Right renal pelvis (tissue), 4 donors: ENCODE measurements at regions not wholly inside any gene's neighbourhood (a gene's known extent, or its start where the extent isn't known, plus 50 kb on each side); places are given as distances from the start of the nearest gene placed in this dataset.
A peak's percentile ranks its signal among the peaks of the same experiment; 100 is the strongest.
"Not testable (repeated sequence)": the region's sequence is repeated elsewhere in the genome, so short reads cannot be mapped to it uniquely, and the experiment has no call there.

Experiments
- DNase-seq, 4 donors: peaks; one replicate each; pipeline ENCODE4 v3.0.0-alpha.2; 2013; ENCODE audit warnings: low read depth in 4 of 4, low spot score in 3 of 4, missing footprints in 1 of 4

- not testable (repeated sequence) for DNase-seq
Observed at GRCh38 chr16:60078819-60079218, 1344.7 kb upstream of the GOT2 start.

DNA sequence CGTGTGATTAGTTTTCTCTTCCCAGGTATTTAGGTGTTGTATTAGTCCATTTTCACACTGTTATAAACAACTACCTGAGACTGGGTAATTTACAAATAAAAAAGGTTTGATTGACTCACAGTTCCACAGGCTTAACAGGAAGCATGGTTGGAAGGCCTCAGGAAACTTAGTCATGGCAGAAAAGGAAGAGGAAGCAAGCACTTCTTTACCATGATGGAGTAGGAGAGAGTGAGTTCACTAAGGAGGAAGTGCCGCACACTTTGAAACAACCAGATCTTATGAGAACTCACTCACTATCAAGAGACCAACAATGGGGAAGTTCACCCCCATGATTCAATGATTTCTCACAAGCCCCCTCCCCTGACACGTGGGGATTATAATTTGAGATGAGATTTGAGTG lies 1343.7 kb upstream of the GOT2 start:
- DNase-seq: no peak

GRCh38 chr16:60074378-60074777 lies 1340.3 kb upstream of the GOT2 start:
- no peak for DNase-seq

- no peak for DNase-seq
Observed at GRCh38 chr16:60073376-60073775, 1339.3 kb upstream of the GOT2 start.

DNA sequence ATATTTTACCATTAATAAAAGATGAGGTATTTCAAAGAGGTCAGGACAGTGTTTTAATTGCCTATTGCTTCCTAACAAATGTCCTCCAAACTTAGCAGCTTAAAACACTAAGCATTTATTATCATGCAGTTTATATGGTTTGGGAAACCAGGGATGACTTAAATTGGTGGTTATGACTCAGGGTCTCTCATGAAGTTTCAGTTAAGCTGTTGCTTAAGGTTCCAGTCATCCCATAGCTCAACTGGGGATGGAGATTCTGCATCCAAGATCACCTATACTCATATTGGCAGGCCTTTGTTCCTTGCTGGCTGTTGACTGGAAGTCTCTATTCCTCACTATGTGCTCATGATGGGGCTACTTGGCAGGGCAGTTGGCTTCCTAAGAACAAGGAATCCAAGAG lies 1329.9 kb upstream of the GOT2 start:
- DNase-seq: no peak

- no peak for DNase-seq
Observed at GRCh38 chr16:60061396-60061795, 1327.3 kb upstream of the GOT2 start.

DNA sequence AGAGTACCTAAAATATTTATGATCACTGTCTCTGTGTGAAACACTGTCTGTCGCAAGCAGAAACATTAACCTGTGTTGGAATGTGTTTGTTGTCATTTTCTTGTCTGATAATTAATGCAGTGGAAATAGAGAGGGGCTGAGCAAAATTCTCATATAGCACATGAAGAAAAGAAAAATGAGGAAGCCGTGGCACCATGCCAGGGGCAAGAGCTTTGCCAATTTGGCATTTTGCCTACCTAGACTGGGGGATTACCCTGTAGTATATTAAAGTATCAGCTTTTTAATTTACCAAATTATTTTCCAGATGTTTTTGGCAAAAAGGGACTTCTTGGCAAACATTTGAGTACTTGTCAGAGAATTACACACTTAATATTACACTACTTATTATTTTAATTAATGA lies 1326.6 kb upstream of the GOT2 start:
- DNase-seq: no peak

DNA sequence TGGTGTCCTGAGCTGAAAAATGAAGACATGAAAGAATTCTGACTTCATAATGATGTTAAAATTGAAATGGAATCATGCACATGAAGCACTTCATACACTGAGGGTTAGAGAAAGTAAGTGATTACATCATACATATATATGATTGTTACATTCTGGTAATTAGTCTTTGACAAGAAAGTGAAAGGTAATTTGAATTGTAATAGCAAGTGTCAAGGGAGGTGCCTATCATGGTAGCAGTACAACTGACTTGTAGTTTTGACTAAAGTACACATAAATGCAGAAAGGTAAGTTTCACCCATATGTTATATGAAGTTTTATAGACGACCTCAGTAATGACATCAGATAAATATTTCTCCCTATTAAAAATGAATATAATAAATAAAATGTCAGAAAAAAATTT lies 1325.0 kb upstream of the GOT2 start:
- DNase-seq: no peak

DNA sequence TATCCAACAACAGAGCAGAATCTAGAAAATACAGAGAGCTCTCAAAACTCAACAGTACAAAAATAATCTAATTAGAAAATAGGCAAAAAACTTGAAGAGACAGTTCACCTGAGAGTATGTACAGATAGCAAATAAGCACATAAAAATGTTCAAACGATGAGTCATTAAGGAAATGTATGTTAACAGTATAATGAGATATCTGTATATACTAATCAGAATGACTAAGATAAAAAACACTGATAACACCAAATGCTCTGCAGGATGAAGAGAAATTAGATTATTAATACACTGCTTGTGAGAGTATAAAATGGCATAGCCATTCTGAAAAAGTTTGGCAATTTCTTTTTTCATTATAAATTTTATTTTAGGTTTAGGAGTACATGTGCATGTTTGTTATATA lies 1307.6 kb upstream of the GOT2 start:
- DNase-seq: no peak

DNA sequence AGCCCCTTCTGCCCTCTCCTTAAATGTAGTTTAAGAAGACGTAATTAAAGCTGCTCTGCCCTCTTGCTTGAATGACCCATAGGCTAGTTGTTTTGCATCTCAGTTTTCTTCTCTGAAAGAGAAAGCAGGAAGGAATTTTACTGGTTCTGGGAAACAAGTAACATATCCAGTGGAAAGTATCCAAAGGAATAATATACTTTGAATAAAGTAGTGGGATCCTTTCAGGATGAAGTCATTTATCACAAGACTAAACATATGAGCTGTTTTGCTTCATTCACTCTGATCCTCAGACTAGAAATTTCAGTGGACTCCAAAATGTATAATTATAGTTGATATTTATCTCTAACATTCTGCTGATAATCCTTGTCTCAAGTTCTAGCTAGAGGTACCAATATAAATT lies 1297.6 kb upstream of the GOT2 start:
- DNase-seq: no peak

GRCh38 chr16:60027351-60027750 lies 1293.2 kb upstream of the GOT2 start:
- no peak for DNase-seq

DNA sequence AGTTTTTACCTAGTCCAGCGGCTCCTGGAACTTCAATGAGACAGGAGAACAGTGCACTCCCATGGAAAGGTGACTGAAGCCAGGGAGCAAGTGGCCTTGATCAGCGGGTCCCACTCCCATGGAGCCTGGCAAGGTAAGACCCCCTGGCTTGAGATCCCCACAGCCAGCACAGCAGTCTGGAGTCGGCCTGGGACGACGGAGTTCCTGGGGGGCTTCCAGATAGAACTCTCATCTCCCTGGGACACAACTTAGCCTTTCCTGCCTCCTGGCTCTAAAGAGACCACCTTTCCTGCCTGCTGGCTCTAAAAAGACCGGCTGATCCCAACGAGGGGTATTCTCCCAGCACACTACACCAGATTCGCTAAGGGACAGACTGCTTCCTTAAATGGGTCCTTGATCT lies 1279.0 kb upstream of the GOT2 start:
- DNase-seq: no peak

DNA sequence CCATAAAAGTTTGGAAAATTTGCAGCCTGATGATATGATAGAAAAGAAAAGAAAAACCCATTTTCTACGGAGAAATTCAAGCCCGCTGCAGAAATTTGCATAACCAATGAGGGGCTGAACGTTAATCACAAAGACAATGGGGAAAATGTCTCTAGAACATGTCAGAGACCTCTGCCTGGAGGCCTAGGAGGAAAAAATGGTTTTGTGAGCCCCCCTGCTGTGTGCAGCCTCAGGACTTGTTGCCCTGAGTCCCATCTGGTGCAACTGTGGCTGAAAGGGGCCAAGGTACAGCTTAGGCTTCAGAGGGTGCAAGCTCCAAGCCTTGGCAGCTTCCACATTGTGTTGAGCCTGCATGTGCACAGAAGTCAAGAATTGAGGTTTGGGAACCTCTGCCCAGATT lies 1267.4 kb upstream of the GOT2 start:
- no peak for DNase-seq

DNA sequence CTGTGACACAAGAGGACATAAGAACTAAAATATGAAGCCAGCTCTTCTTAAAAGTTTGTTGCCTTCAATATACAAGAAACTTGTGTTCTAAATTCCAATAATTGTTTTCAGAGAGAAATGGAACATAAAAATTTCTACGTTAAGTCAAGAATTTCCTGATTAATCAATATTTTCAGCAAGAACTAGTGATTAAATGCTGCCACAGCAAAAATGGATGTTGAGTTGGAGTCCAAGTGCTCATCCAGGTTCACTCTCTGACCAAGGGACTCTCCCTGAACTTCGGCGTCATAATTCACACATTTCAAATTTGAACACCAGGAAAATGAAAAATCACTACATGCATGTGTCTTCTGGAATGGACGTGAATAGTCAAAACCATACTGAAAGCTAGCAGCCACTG lies 1263.6 kb upstream of the GOT2 start:
- no peak for DNase-seq

DNA sequence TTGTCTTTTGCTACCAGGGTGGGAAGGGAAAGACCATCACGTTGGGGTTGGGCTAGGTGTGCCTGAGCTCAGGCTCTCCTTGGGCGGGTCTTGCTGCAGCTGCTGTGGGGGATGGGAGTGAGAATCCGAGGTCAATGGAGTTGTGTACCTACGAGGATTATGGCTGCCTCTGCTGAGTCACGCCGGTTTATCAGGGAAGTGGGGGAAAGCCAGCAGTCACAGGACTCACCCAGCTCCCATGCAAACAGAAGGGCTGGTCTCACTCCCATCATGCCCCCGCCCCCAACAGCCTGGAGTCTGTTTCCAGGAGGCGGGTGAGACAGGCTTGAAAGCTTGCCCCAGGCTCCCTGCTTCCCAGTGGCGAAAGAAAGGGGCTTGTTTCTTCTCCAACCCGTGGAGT lies 1259.0 kb upstream of the GOT2 start:
- DNase-seq: no peak

DNA sequence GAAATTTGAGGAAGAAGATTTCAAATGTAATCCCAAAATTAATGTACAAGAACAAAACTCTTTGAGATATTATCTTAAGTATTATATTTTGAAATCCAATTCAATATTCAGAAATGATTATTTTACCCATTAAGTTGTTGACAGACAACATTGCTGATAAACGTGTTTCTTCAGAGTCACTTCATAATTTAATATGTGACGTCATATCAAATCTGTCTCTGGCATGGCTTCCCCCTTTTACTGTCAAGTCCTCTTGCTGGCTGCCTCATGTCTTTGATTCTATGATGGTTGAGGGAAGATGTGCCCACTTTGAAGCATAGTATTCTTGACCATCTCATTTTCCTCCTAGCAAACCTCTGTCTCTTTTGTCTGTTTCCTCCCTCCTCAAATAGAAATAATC lies 1257.1 kb upstream of the GOT2 start:
- DNase-seq: no peak

DNA sequence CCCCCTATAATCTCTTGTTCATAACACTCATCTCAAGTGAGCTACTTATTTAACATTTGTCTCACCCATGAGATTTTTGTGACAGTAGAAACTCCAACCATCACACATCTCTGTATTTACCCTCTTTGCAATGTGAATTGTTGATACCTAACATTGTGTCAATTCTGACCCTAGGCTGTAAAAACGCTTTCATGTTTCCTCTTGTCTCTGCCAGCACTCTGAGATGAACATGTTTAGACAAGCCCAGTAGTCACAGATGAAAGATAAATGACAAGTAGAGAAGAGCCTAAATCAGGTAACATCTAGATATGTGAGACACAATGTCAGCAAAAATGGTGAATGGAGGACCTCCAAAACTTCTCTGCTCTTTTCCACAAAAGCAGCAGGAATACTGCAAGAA lies 1254.5 kb upstream of the GOT2 start:
- no peak for DNase-seq

DNA sequence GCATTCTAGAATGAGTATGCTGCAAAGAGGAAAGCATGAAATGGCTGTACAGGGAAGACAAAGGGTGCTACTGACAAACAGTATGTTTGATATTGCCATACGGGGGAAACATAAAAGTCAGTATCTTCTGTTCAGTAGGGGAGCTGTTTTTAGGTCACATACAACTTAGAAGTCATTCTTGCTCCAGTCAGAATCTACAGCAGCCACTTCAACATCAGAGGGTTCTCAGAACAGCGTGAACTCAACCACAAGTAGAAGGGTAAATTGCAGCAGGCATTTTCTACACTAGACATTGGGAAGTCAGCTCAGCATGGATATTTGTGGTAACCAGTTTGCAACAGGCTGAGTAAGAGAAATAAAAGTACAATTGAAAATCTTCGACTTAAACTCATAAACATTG lies 1241.8 kb upstream of the GOT2 start:
- DNase-seq: no peak

DNA sequence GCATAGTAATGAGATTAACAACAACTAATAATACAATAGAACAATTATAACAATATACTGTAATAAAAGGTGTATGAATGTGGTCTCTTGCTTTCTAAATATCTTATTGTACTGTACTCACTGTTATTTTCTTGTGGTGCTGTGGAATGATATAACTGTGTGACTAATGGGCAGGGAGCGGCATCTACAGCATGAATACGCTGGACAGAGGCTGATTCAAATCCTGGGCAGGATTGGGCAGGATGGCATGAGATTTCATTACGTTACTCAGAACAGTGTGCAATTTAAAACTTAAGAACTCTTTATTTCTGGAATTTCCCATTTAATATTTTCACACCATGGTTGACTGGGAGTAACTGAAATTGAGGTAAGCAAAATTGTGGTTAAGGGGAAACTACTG lies 1239.8 kb upstream of the GOT2 start:
- no peak for DNase-seq

- no peak for DNase-seq
Observed at GRCh38 chr16:59971264-59971663, 1237.1 kb upstream of the GOT2 start.

DNA sequence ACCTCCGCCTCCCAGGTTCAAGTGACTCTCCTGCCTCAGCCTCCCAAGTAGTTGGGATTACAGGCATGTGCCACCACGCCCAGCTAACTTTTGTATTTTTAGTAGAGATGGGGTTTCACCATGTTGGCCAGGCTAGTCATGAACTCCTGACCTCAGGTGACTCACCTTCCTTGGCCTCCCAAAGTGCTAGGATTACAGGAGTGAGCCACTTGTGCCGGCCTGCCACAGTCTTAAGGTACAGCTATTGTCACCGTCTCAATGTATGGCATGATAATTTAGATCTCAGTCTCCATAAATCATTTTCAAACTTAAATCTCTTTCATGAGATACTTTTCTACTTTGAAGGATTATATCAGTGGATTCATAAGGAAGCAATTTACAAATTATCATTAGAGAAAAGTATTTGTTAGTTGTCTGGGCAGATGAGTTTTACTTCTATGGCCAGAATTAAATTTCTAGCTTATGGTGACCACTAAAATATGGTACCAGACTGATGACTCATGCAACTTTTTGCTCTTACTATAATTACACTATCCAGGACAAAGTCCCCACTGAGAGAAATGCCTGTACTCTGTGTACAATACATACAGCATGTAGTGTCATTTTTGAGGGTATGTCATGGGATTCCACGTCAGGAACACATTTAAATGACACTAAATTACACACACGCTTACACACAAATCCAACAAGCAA lies 1230.3 kb upstream of the GOT2 start:
- DNase-seq: no peak

DNA sequence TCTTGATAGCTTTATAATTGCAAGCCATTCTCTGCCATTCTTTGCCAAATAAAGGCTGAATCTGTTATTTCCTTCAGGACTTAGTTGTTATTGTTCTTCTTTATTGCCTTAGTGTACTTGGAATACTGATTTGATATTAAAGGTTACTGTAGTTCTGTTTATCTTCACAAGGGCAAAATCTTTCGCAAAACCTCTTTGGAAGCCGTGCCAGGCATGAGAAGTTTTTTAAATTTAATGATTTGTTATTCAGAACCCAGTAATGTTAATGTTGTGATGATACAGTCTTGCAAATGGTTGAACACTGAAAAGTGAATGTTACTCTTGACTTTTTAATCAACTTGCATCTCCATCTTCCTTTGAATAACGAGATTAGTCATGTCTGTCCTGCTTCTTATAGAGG lies 1225.2 kb upstream of the GOT2 start:
- no peak for DNase-seq

GRCh38 chr16:59950431-59950830 lies 1216.3 kb upstream of the GOT2 start:
- peak in 1 of 4 donors; percentile 3 for DNase-seq
